ENCODE measurements at regions not wholly inside any gene's neighbourhood (a gene's known extent, or its start where the extent isn't known, plus 50 kb on each side); places are given as distances from the start of the nearest gene placed in this dataset.

GRCh38 chr3:75048650-75049049 is 434.2 kb upstream of the CNTN3 start:
- DNase-seq (no peak), ATAC-seq (no peak)
- Histone ChIP-seq H3K4me1 (no peaks in the 10 kb centered on the region), H3K27me3 (no peaks in the 10 kb centered on the region), H3K9me3 (no peaks in the 10 kb centered on the region), H3K36me3 (no peaks in the 10 kb centered on the region), H3K27ac (no peak overlapping the region), H3K4me3 (no peak overlapping the region)
- TF ChIP-seq POLR2A (IDR thresholded peaks at IDR 0.05) (no peak), CTCF (IDR thresholded peaks at IDR 0.05 in 4 of 5, conservative IDR thresholded peaks at IDR 0.05 in 1 of 5) (no peak)
- intact Hi-C loops (cut with DNase I; ENCODE audit: low total_unique reads): no loop called here
- in situ Hi-C loops (cut with MboI; ENCODE audit: low sequenced_read_pairs in 4 of 4): no loop called here

- no peaks in the 10 kb centered on the region for H3K4me1 ChIP-seq
- in situ Hi-C loops (cut with MboI; ENCODE audit: low sequenced_read_pairs in 4 of 4) (no loop called here), intact Hi-C loops (cut with DNase I; ENCODE audit: low total_unique reads) (no loop called here)
- H3K9me3 ChIP-seq: no peaks in the 10 kb centered on the region
- TF ChIP-seq POLR2A (IDR thresholded peaks at IDR 0.05) (no peak), CTCF (IDR thresholded peaks at IDR 0.05 in 4 of 5, conservative IDR thresholded peaks at IDR 0.05 in 1 of 5) (no peak)
- no peak overlapping the region for H3K4me3 ChIP-seq
- H3K27ac ChIP-seq: no peak overlapping the region
- no peaks in the 10 kb centered on the region for H3K27me3 ChIP-seq
- ATAC-seq: no peak
- DNase-seq: no peak
- H3K36me3 ChIP-seq: no peaks in the 10 kb centered on the region
Observed at GRCh38 chr3:75049533-75049932, 435.1 kb upstream of the CNTN3 start.

GRCh38 chr3:75059120-75059519 is 444.7 kb upstream of the CNTN3 start:
- Histone ChIP-seq H3K9me3 (no peaks in the 10 kb centered on the region), H3K4me3 (no peak overlapping the region), H3K27ac (no peak overlapping the region), H3K4me1 (no peaks in the 10 kb centered on the region), H3K27me3 (no peaks in the 10 kb centered on the region), H3K36me3 (no peaks in the 10 kb centered on the region)
- no peak for ATAC-seq
- TF ChIP-seq CTCF (IDR thresholded peaks at IDR 0.05 in 4 of 5, conservative IDR thresholded peaks at IDR 0.05 in 1 of 5): no peak
- no peak for TF ChIP-seq POLR2A (IDR thresholded peaks at IDR 0.05)
- in situ Hi-C loops (cut with MboI; ENCODE audit: low sequenced_read_pairs in 4 of 4) (no loop called here), intact Hi-C loops (cut with DNase I; ENCODE audit: low total_unique reads) (no loop called here)
- DNase-seq: no peak

- H3K36me3 ChIP-seq: no peaks in the 10 kb centered on the region
- intact Hi-C loops (cut with DNase I; ENCODE audit: low total_unique reads): no loop called here
- ATAC-seq (no peak), DNase-seq (no peak)
- TF ChIP-seq CTCF (IDR thresholded peaks at IDR 0.05 in 4 of 5, conservative IDR thresholded peaks at IDR 0.05 in 1 of 5) (no peak), POLR2A (IDR thresholded peaks at IDR 0.05) (no peak)
- H3K27ac ChIP-seq: no peak overlapping the region
- H3K4me1 ChIP-seq: no peaks in the 10 kb centered on the region
- no peaks in the 10 kb centered on the region for H3K27me3 ChIP-seq
- in situ Hi-C loops (cut with MboI; ENCODE audit: low sequenced_read_pairs in 4 of 4): no loop called here
- no peaks in the 10 kb centered on the region for H3K9me3 ChIP-seq
- H3K4me3 ChIP-seq: no peak overlapping the region
Observed at GRCh38 chr3:75061806-75062205, 447.3 kb upstream of the CNTN3 start.

- no peaks in the 10 kb centered on the region for H3K36me3 ChIP-seq
- ATAC-seq: no peak
Observed at GRCh38 chr3:75075158-75075557, 460.7 kb upstream of the CNTN3 start.

More at GRCh38 chr3:75075158-75075557, 460.7 kb upstream of the CNTN3 start:
- Histone ChIP-seq H3K27me3 (no peaks in the 10 kb centered on the region), H3K27ac (no peak overlapping the region), H3K9me3 (no peaks in the 10 kb centered on the region), H3K4me1 (no peaks in the 10 kb centered on the region), H3K4me3 (no peak overlapping the region)
- intact Hi-C loops (cut with DNase I; ENCODE audit: low total_unique reads) (no loop called here), in situ Hi-C loops (cut with MboI; ENCODE audit: low sequenced_read_pairs in 4 of 4) (no loop called here)
- DNase-seq: no peak
- TF ChIP-seq CTCF (IDR thresholded peaks at IDR 0.05 in 4 of 5, conservative IDR thresholded peaks at IDR 0.05 in 1 of 5) (no peak), POLR2A (IDR thresholded peaks at IDR 0.05) (no peak)
